ENCODE measurements at regions not wholly inside any gene's neighbourhood (a gene's known extent, or its start where the extent isn't known, plus 50 kb on each side); places are given as distances from the start of the nearest gene placed in this dataset.

- H3K9me3 ChIP-seq: no peaks in the 10 kb centered on the region
- intact Hi-C loops (cut with DNase I; ENCODE audit: low total_unique reads): no loop called here
- no peak overlapping the region for H3K4me3 ChIP-seq
- no peak for DNase-seq
- H3K4me1 ChIP-seq: no peaks in the 10 kb centered on the region
- no peak for TF ChIP-seq POLR2A (IDR thresholded peaks at IDR 0.05)
- TF ChIP-seq CTCF (IDR thresholded peaks at IDR 0.05): no peak
- H3K36me3 ChIP-seq: no peaks in the 10 kb centered on the region
- no peaks in the 10 kb centered on the region for H3K27me3 ChIP-seq
- H3K27ac ChIP-seq: no peak overlapping the region
These were observed 230.9 kb downstream of the GADD45G start for GRCh38 chr9:89835666-89836065.

- Histone ChIP-seq H3K9me3 (no peaks in the 10 kb centered on the region), H3K36me3 (no peaks in the 10 kb centered on the region), H3K4me3 (no peak overlapping the region), H3K27ac (no peak overlapping the region), H3K27me3 (no peaks in the 10 kb centered on the region), H3K4me1 (no peaks in the 10 kb centered on the region)
- no peak for DNase-seq
- TF ChIP-seq CTCF (IDR thresholded peaks at IDR 0.05): no peak
- no peak for TF ChIP-seq POLR2A (IDR thresholded peaks at IDR 0.05)
- intact Hi-C loops (cut with DNase I; ENCODE audit: low total_unique reads): no loop called here
These were observed 232.5 kb downstream of the GADD45G start for GRCh38 chr9:89837162-89837933.

- H3K4me3 ChIP-seq: no peak overlapping the region
- H3K27ac ChIP-seq: no peak overlapping the region
- H3K9me3 ChIP-seq: no peaks in the 10 kb centered on the region
- H3K4me1 ChIP-seq: no peaks in the 10 kb centered on the region
- intact Hi-C loops (cut with DNase I; ENCODE audit: low total_unique reads): no loop called here
- TF ChIP-seq CTCF (IDR thresholded peaks at IDR 0.05): no peak
- TF ChIP-seq POLR2A (IDR thresholded peaks at IDR 0.05): no peak
- no peaks in the 10 kb centered on the region for H3K36me3 ChIP-seq
- no peaks in the 10 kb centered on the region for H3K27me3 ChIP-seq
- DNase-seq: no peak
These were observed 233.1 kb downstream of the GADD45G start for GRCh38 chr9:89837934-89838310.

GRCh38 chr9:89838621-89839020 lies 233.8 kb downstream of the GADD45G start:
- intact Hi-C loops (cut with DNase I; ENCODE audit: low total_unique reads): no loop called here
- Histone ChIP-seq H3K9me3 (no peaks in the 10 kb centered on the region), H3K27ac (no peak overlapping the region), H3K36me3 (no peaks in the 10 kb centered on the region), H3K4me1 (no peaks in the 10 kb centered on the region), H3K27me3 (no peaks in the 10 kb centered on the region), H3K4me3 (no peak overlapping the region)
- TF ChIP-seq CTCF (IDR thresholded peaks at IDR 0.05) (no peak), POLR2A (IDR thresholded peaks at IDR 0.05) (no peak)
- no peak for DNase-seq

- Histone ChIP-seq H3K4me1 (no peaks in the 10 kb centered on the region), H3K9me3 (no peaks in the 10 kb centered on the region), H3K36me3 (no peaks in the 10 kb centered on the region), H3K27me3 (no peaks in the 10 kb centered on the region), H3K4me3 (no peak overlapping the region), H3K27ac (no peak overlapping the region)
- intact Hi-C loops (cut with DNase I; ENCODE audit: low total_unique reads): no loop called here
- no peak for DNase-seq
- TF ChIP-seq POLR2A (IDR thresholded peaks at IDR 0.05): no peak
- TF ChIP-seq CTCF (IDR thresholded peaks at IDR 0.05): no peak
These were observed 234.6 kb downstream of the GADD45G start for GRCh38 chr9:89839449-89839848.
